ENCODE measurements at regions not wholly inside any gene's neighbourhood (a gene's known extent, or its start where the extent isn't known, plus 50 kb on each side); places are given as distances from the start of the nearest gene placed in this dataset.

DNA sequence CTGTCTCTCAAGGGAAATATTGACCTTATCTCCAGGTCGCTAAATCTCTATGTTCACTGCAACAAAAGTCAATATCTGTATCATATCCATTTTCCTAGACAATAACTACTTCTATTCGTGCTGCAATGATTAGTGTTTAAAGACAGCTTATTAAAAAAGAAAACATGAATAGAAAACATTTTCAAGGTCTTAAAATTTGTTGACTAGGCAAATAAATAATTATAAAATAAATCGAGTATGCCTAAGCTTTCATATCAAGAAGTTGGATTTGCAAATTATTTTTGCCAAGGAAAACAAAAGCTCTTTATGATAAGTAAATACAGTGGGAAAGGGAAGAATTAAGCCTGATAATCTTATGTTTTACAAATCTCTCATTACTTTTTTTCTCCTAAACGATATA lies 428.5 kb downstream of the NUP35 start:
- Histone ChIP-seq H3K27me3 (ENCODE audit: control insufficient read depth in 3 of 3, insufficient read depth in 3 of 3, low read length in 3 of 3) (no peaks in the 10 kb centered on the region), H3K36me3 (ENCODE audit: control insufficient read depth in 3 of 3, insufficient read depth in 2 of 3, low read depth in 1 of 3, low read length in 3 of 3) (no peaks in the 10 kb centered on the region), H3K9me3 (ENCODE audit: control insufficient read depth in 2 of 2, insufficient read depth in 1 of 2, low read depth in 1 of 2, low read length in 1 of 2) (peaks cover 0 to 2% of the 10 kb centered on the region in 2 donors), H3K4me1 (ENCODE audit: control insufficient read depth in 3 of 3, insufficient read depth in 2 of 3, low read depth in 1 of 3, low read length in 2 of 3) (no peaks in the 10 kb centered on the region), H3K27ac (ENCODE audit: low read depth in 1 of 3, low read length in 2 of 3) (no peak overlapping the region), H3K4me3 (ENCODE audit: low read depth in 1 of 3, low read length in 3 of 3) (no peak overlapping the region)
- FAIRE-seq (no peak), DNase-seq (no peak)
- 49 to 66% (median 59%) methylated on average over 4 of the region's 4 CpGs for WGBS, 3 donors

DNA sequence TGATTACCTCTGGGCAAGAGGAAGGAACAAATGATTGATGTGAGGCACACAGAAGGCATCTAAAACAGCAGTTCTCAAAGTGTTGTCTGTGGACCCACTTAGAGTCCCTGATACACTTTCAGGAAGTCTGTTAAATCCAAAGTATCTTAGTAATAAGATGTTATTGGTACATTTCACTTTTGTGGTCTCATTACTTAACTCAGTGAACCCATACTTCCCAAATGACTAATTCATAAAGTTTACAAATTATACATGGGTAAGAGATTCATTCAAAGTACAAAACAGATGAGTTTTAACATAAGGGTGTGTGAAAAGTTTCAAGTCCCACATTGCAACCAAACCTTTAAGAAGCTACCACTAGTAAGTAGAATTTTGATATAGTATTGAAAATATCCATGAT lies 440.5 kb downstream of the NUP35 start:
- Histone ChIP-seq H3K27me3 (ENCODE audit: control insufficient read depth in 3 of 3, insufficient read depth in 3 of 3, low read length in 3 of 3) (no peaks in the 10 kb centered on the region), H3K27ac (ENCODE audit: low read depth in 1 of 3, low read length in 2 of 3) (no peak overlapping the region), H3K4me3 (ENCODE audit: low read depth in 1 of 3, low read length in 3 of 3) (no peak overlapping the region), H3K4me1 (ENCODE audit: control insufficient read depth in 3 of 3, insufficient read depth in 2 of 3, low read depth in 1 of 3, low read length in 2 of 3) (no peaks in the 10 kb centered on the region), H3K36me3 (ENCODE audit: control insufficient read depth in 3 of 3, insufficient read depth in 2 of 3, low read depth in 1 of 3, low read length in 3 of 3) (no peaks in the 10 kb centered on the region), H3K9me3 (ENCODE audit: control insufficient read depth in 2 of 2, insufficient read depth in 1 of 2, low read depth in 1 of 2, low read length in 1 of 2) (no peaks in the 10 kb centered on the region)
- FAIRE-seq (peak; percentile 74), DNase-seq (no peak)

DNA sequence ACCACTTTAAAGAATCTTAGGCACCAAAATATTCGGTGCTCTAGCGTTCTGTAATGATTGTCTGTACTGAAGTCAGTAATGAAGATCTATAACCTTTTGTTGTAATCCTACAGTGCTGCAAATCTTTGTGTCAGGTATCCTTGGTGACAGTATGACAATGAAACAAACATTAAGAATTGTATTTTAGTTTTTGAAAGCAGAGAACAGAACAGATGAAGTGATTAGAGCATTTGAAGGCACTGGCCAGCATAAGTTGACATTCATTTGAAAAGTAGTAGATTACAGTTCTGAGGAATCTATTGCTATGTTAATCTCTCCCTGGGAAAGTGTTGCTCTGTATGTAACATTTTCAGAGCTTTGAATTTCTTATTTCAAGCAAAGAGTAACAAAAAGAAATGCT lies 451.2 kb downstream of the NUP35 start:
- H3K27ac ChIP-seq (ENCODE audit: low read depth in 1 of 3, low read length in 2 of 3) = no peak overlapping the region
- H3K27me3 ChIP-seq (ENCODE audit: control insufficient read depth in 3 of 3, insufficient read depth in 3 of 3, low read length in 3 of 3) = no peaks in the 10 kb centered on the region
- H3K4me3 ChIP-seq (ENCODE audit: low read depth in 1 of 3, low read length in 3 of 3) = no peak overlapping the region
- H3K9me3 ChIP-seq (ENCODE audit: control insufficient read depth in 2 of 2, insufficient read depth in 1 of 2, low read depth in 1 of 2, low read length in 1 of 2) = peaks cover 4 to 12% of the 10 kb centered on the region in 2 donors
- 51 to 61% (median 54%) methylated on average over 2 of the region's 2 CpGs for WGBS, 3 donors
- no peaks in the 10 kb centered on the region for H3K4me1 ChIP-seq (ENCODE audit: control insufficient read depth in 3 of 3, insufficient read depth in 2 of 3, low read depth in 1 of 3, low read length in 2 of 3)
- FAIRE-seq = no peak
- no peaks in the 10 kb centered on the region for H3K36me3 ChIP-seq (ENCODE audit: control insufficient read depth in 3 of 3, insufficient read depth in 2 of 3, low read depth in 1 of 3, low read length in 3 of 3)
- DNase-seq = no peak

DNA sequence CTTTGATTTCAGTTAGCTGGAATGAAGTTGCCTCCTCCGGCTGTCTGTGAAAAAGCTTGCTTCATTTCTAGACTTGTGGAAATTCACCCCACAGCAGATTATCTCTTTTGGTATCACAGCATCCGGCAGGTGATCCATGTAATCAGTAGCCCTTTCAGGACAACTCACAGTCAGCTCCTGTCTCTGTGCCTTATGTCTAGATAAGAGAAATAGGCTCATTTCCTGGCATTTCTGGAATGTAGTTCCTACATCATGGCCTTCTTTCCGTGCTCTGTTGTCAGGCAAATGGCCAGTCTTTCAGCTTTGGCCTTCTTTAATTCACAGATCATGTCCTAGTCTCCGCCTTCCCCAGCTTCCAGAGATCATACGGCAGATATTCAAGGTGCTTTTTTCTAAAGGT lies 455.4 kb downstream of the NUP35 start:
- Histone ChIP-seq H3K27ac (ENCODE audit: low read depth in 1 of 3, low read length in 2 of 3) (no peak overlapping the region), H3K4me1 (ENCODE audit: control insufficient read depth in 3 of 3, insufficient read depth in 2 of 3, low read depth in 1 of 3, low read length in 2 of 3) (no peaks in the 10 kb centered on the region), H3K36me3 (ENCODE audit: control insufficient read depth in 3 of 3, insufficient read depth in 2 of 3, low read depth in 1 of 3, low read length in 3 of 3) (no peaks in the 10 kb centered on the region), H3K9me3 (ENCODE audit: control insufficient read depth in 2 of 2, insufficient read depth in 1 of 2, low read depth in 1 of 2, low read length in 1 of 2) (no peaks in the 10 kb centered on the region), H3K4me3 (ENCODE audit: low read depth in 1 of 3, low read length in 3 of 3) (no peak overlapping the region), H3K27me3 (ENCODE audit: control insufficient read depth in 3 of 3, insufficient read depth in 3 of 3, low read length in 3 of 3) (no peaks in the 10 kb centered on the region)
- FAIRE-seq (no peak), DNase-seq (no peak)
- 74 to 81% (median 77%) methylated on average over 5 of the region's 5 CpGs for WGBS, 3 donors

DNA sequence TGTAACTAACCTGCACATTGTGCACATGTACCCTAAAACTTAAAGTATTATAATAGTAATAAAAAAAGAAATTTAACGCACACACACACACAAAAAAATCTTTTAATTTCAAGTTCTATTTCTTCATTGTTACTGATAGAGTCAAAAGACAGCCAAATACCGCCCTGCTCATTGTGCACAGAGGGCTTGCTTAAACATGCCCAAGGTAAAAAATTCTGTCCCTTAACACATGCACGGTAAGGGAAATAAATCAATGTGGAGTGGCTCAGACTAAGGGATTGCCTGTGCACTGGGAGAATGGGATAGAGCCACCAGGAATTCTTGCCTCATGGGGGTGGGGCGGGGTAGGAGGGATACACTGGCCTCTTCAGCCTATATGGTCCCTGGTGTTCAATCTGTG lies 468.0 kb downstream of the NUP35 start:
- DNase-seq (no peak), FAIRE-seq (no peak)
- Histone ChIP-seq H3K4me3 (ENCODE audit: low read depth in 1 of 3, low read length in 3 of 3) (no peak overlapping the region), H3K27ac (ENCODE audit: low read depth in 1 of 3, low read length in 2 of 3) (no peak overlapping the region), H3K27me3 (ENCODE audit: control insufficient read depth in 3 of 3, insufficient read depth in 3 of 3, low read length in 3 of 3) (no peaks in the 10 kb centered on the region), H3K4me1 (ENCODE audit: control insufficient read depth in 3 of 3, insufficient read depth in 2 of 3, low read depth in 1 of 3, low read length in 2 of 3) (no peaks in the 10 kb centered on the region), H3K9me3 (ENCODE audit: control insufficient read depth in 2 of 2, insufficient read depth in 1 of 2, low read depth in 1 of 2, low read length in 1 of 2) (no peaks in the 10 kb centered on the region), H3K36me3 (ENCODE audit: control insufficient read depth in 3 of 3, insufficient read depth in 2 of 3, low read depth in 1 of 3, low read length in 3 of 3) (no peaks in the 10 kb centered on the region)
- 89 to 92% (median 90%) methylated on average over 4 of the region's 4 CpGs for WGBS, 3 donors

DNA sequence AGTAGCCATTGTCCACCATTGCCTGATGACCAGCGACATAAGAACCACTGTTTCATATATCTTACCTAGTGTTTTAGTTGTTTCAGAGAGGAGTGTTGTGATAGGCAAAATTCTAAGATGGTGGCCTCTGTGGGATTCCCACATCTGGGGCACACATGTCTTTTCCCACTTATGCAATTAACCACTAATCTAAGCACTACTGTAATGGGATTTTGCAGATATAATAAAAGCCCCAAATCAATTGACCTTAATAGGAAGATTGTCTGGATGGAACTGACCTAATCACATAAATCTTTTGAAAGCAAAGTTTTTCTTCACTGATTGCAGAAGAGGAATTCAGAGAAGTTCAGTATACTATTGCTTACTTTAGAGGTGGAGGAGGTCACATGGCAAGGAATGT lies 469.9 kb downstream of the NUP35 start:
- WGBS, 3 donors = 89 to 93% (median 92%) methylated on average over 1 of the region's 1 CpG
- Histone ChIP-seq H3K36me3 (ENCODE audit: control insufficient read depth in 3 of 3, insufficient read depth in 2 of 3, low read depth in 1 of 3, low read length in 3 of 3) (no peaks in the 10 kb centered on the region), H3K27ac (ENCODE audit: low read depth in 1 of 3, low read length in 2 of 3) (no peak overlapping the region), H3K27me3 (ENCODE audit: control insufficient read depth in 3 of 3, insufficient read depth in 3 of 3, low read length in 3 of 3) (no peaks in the 10 kb centered on the region), H3K4me1 (ENCODE audit: control insufficient read depth in 3 of 3, insufficient read depth in 2 of 3, low read depth in 1 of 3, low read length in 2 of 3) (no peaks in the 10 kb centered on the region), H3K9me3 (ENCODE audit: control insufficient read depth in 2 of 2, insufficient read depth in 1 of 2, low read depth in 1 of 2, low read length in 1 of 2) (no peaks in the 10 kb centered on the region), H3K4me3 (ENCODE audit: low read depth in 1 of 3, low read length in 3 of 3) (no peak overlapping the region)
- DNase-seq (no peak), FAIRE-seq (no peak)

DNA sequence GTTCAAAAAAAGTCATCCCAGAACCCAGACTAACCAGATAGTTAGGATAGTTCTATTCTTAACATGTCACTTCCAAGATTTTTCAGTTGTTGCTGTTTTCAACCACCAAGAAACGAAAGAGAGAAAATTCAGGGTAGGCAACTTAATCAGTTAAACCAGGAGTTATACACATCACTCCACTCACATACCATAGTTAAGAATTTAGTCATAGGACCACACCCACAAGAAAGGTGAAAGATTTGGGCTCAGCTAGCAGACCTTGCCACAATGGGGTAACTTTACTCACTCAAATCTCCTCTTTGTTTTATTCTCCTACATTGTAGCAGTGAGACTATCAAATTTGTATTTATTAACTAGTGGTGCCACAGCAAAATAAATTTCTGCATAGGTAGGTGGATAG lies 473.6 kb downstream of the NUP35 start:
- no peaks in the 10 kb centered on the region for H3K9me3 ChIP-seq (ENCODE audit: control insufficient read depth in 2 of 2, insufficient read depth in 1 of 2, low read depth in 1 of 2, low read length in 1 of 2)
- 71 to 89% (median 82%) methylated on average over 1 of the region's 1 CpG for WGBS, 3 donors
- H3K36me3 ChIP-seq (ENCODE audit: control insufficient read depth in 3 of 3, insufficient read depth in 2 of 3, low read depth in 1 of 3, low read length in 3 of 3) = no peaks in the 10 kb centered on the region
- no peak overlapping the region for H3K4me3 ChIP-seq (ENCODE audit: low read depth in 1 of 3, low read length in 3 of 3)
- no peaks in the 10 kb centered on the region for H3K27me3 ChIP-seq (ENCODE audit: control insufficient read depth in 3 of 3, insufficient read depth in 3 of 3, low read length in 3 of 3)
- DNase-seq (no peak), FAIRE-seq (no peak)
- no peak overlapping the region for H3K27ac ChIP-seq (ENCODE audit: low read depth in 1 of 3, low read length in 2 of 3)
- no peaks in the 10 kb centered on the region for H3K4me1 ChIP-seq (ENCODE audit: control insufficient read depth in 3 of 3, insufficient read depth in 2 of 3, low read depth in 1 of 3, low read length in 2 of 3)

DNA sequence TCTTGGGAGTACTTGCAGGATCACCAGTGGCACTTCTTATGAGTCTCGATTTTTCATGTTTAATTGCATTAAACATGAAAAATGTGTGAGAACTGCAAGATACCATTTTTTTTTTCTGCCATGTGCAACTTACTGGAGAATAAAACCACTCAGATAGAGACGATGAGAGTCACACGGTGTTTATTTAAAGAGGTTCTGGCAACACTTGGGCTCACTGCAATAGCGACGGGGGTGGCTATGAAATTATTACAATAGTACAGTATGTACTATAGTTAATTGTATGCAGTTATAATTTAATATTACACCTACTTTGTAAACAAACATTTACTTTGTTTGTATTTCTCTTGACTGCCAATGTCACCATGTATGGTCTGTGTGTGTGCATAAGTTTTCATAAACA lies 479.8 kb downstream of the NUP35 start:
- Histone ChIP-seq H3K27me3 (ENCODE audit: control insufficient read depth in 3 of 3, insufficient read depth in 3 of 3, low read length in 3 of 3) (no peaks in the 10 kb centered on the region), H3K36me3 (ENCODE audit: control insufficient read depth in 3 of 3, insufficient read depth in 2 of 3, low read depth in 1 of 3, low read length in 3 of 3) (no peaks in the 10 kb centered on the region), H3K27ac (ENCODE audit: low read depth in 1 of 3, low read length in 2 of 3) (no peak overlapping the region), H3K4me3 (ENCODE audit: low read depth in 1 of 3, low read length in 3 of 3) (no peak overlapping the region), H3K9me3 (ENCODE audit: control insufficient read depth in 2 of 2, insufficient read depth in 1 of 2, low read depth in 1 of 2, low read length in 1 of 2) (no peaks in the 10 kb centered on the region), H3K4me1 (ENCODE audit: control insufficient read depth in 3 of 3, insufficient read depth in 2 of 3, low read depth in 1 of 3, low read length in 2 of 3) (peaks cover 0 to 6% (median 0%) of the 10 kb centered on the region in 3 donors)
- 69 to 85% (median 74%) methylated on average over 5 of the region's 5 CpGs for WGBS, 3 donors
- no peak for DNase-seq
- no peak for FAIRE-seq

DNA sequence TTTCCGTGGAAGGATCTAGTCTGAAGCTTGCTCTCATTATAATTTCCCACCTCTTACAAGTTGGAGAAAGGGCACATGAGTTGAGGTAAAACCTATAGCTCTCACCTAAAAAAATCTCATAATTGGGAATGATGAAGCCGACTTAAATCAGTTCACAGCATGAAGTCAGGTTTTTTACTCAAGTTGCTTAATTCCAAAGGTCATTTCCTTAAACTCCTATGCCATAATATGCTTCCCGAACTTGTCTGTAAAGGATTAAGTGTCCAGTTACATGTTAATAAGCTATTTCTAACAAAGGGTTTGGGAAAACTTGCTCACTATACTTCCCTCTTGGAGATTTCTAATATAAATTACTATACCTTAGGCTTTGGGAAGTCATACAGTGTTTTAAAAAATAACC lies 481.2 kb downstream of the NUP35 start:
- Histone ChIP-seq H3K36me3 (ENCODE audit: control insufficient read depth in 3 of 3, insufficient read depth in 2 of 3, low read depth in 1 of 3, low read length in 3 of 3) (no peaks in the 10 kb centered on the region), H3K27me3 (ENCODE audit: control insufficient read depth in 3 of 3, insufficient read depth in 3 of 3, low read length in 3 of 3) (no peaks in the 10 kb centered on the region), H3K27ac (ENCODE audit: low read depth in 1 of 3, low read length in 2 of 3) (no peak overlapping the region), H3K4me1 (ENCODE audit: control insufficient read depth in 3 of 3, insufficient read depth in 2 of 3, low read depth in 1 of 3, low read length in 2 of 3) (peaks cover 0 to 6% (median 0%) of the 10 kb centered on the region in 3 donors), H3K9me3 (ENCODE audit: control insufficient read depth in 2 of 2, insufficient read depth in 1 of 2, low read depth in 1 of 2, low read length in 1 of 2) (no peaks in the 10 kb centered on the region), H3K4me3 (ENCODE audit: low read depth in 1 of 3, low read length in 3 of 3) (no peak overlapping the region)
- FAIRE-seq (no peak), DNase-seq (peak; percentile 30 to 43)
- 14 to 60% (median 29%) methylated on average over 3 of the region's 3 CpGs for WGBS, 3 donors
